ENCODE measurements at regions not wholly inside any gene's neighbourhood (a gene's known extent, or its start where the extent isn't known, plus 50 kb on each side); places are given as distances from the start of the nearest gene placed in this dataset.

- Histone ChIP-seq H3K4me1 (ENCODE audit: control insufficient read depth, insufficient read depth, low read depth, low read length) (peaks cover 1% of the 10 kb centered on the region), H3K9ac (ENCODE audit: low read length) (peak overlapping the region; percentile 27), H3K18ac (ENCODE audit: low read depth in 1 of 2, low read length in 2 of 2) (no peak overlapping the region), H2BK15ac (ENCODE audit: low read depth, poor library complexity, severe bottlenecking) (no peak overlapping the region), H3K4me3 (ENCODE audit: insufficient read depth in 1 of 2, low read depth in 1 of 2, low read length in 2 of 2) (no peak overlapping the region), H3K23ac (ENCODE audit: low read length in 2 of 2) (no peak overlapping the region), H3K4me2 (ENCODE audit: low read length, poor library complexity, severe bottlenecking) (no peak overlapping the region), H3K4ac (ENCODE audit: low read depth in 1 of 2, low read length in 2 of 2) (no peak overlapping the region), H2AFZ (ENCODE audit: low read depth, low read length) (no peak overlapping the region), H2AK5ac (ENCODE audit: low read length, severe bottlenecking) (no peak overlapping the region), H3K9me3 (ENCODE audit: control insufficient read depth, low read length) (no peaks in the 10 kb centered on the region), H3K14ac (ENCODE audit: low read length in 2 of 2) (no peak overlapping the region), H3K36me3 (ENCODE audit: control insufficient read depth in 1 of 2, insufficient read depth in 2 of 2, low read depth in 1 of 2, low read length in 2 of 2) (no peaks in the 10 kb centered on the region), H2BK120ac (ENCODE audit: low read depth, low read length) (no peak overlapping the region), H3K27ac (ENCODE audit: low read length, poor library complexity, severe bottlenecking) (no peak overlapping the region), H4K8ac (ENCODE audit: low read length) (no peak overlapping the region), H4K91ac (ENCODE audit: low read length) (no peak overlapping the region), H3K79me1 (replicated peaks; ENCODE audit: low read length, poor library complexity, severe bottlenecking) (no peaks in the 10 kb centered on the region), H2BK5ac (ENCODE audit: low read depth, low read length, poor library complexity, severe bottlenecking) (no peak overlapping the region), H3K27me3 (ENCODE audit: control insufficient read depth in 1 of 2, insufficient read depth in 1 of 2, low read length in 2 of 2) (peaks cover 0 to 46% of the 10 kb centered on the region in 2 experiments), H2BK12ac (ENCODE audit: low read length in 2 of 2) (no peak overlapping the region)
- WGBS = 98% methylated on average over 8 of the region's 10 CpGs
- DNase-seq = no peak
Observed at GRCh38 chr22:27467711-27468110, 333.8 kb downstream of the MN1 start.

GRCh38 chr22:27468712-27469111 lies 332.8 kb downstream of the MN1 start:
- H3K4ac ChIP-seq (ENCODE audit: low read depth in 1 of 2, low read length in 2 of 2) = no peak overlapping the region
- no peak overlapping the region for H2BK12ac ChIP-seq (ENCODE audit: low read length in 2 of 2)
- H3K23ac ChIP-seq (ENCODE audit: low read length in 2 of 2) = no peak overlapping the region
- H2BK120ac ChIP-seq (ENCODE audit: low read depth, low read length) = no peak overlapping the region
- no peaks in the 10 kb centered on the region for H3K36me3 ChIP-seq (ENCODE audit: control insufficient read depth in 1 of 2, insufficient read depth in 2 of 2, low read depth in 1 of 2, low read length in 2 of 2)
- 99% methylated on average over 3 of the region's 3 CpGs for WGBS
- H2BK15ac ChIP-seq (ENCODE audit: low read depth, poor library complexity, severe bottlenecking) = no peak overlapping the region
- no peak for DNase-seq
- no peak overlapping the region for H2BK5ac ChIP-seq (ENCODE audit: low read depth, low read length, poor library complexity, severe bottlenecking)
- H3K4me1 ChIP-seq (ENCODE audit: control insufficient read depth, insufficient read depth, low read depth, low read length) = peaks cover 3% of the 10 kb centered on the region
- no peak overlapping the region for H3K4me2 ChIP-seq (ENCODE audit: low read length, poor library complexity, severe bottlenecking)
- H2AFZ ChIP-seq (ENCODE audit: low read depth, low read length) = no peak overlapping the region
- H3K27me3 ChIP-seq (ENCODE audit: control insufficient read depth in 1 of 2, insufficient read depth in 1 of 2, low read length in 2 of 2) = peaks cover 0 to 46% of the 10 kb centered on the region in 2 experiments
- no peak overlapping the region for H3K4me3 ChIP-seq (ENCODE audit: insufficient read depth in 1 of 2, low read depth in 1 of 2, low read length in 2 of 2)
- H3K79me1 ChIP-seq (replicated peaks; ENCODE audit: low read length, poor library complexity, severe bottlenecking) = no peaks in the 10 kb centered on the region
- no peak overlapping the region for H3K18ac ChIP-seq (ENCODE audit: low read depth in 1 of 2, low read length in 2 of 2)
- H2AK5ac ChIP-seq (ENCODE audit: low read length, severe bottlenecking) = no peak overlapping the region
- H4K91ac ChIP-seq (ENCODE audit: low read length) = no peak overlapping the region
- no peak overlapping the region for H3K27ac ChIP-seq (ENCODE audit: low read length, poor library complexity, severe bottlenecking)
- no peak overlapping the region for H3K14ac ChIP-seq (ENCODE audit: low read length in 2 of 2)
- H3K9ac ChIP-seq (ENCODE audit: low read length) = no peak overlapping the region
- no peaks in the 10 kb centered on the region for H3K9me3 ChIP-seq (ENCODE audit: control insufficient read depth, low read length)
- H4K8ac ChIP-seq (ENCODE audit: low read length) = no peak overlapping the region

- no peaks in the 10 kb centered on the region for H3K9me3 ChIP-seq (ENCODE audit: control insufficient read depth, low read length)
- H3K18ac ChIP-seq (ENCODE audit: low read depth in 1 of 2, low read length in 2 of 2) = no peak overlapping the region
- no peaks in the 10 kb centered on the region for H3K79me1 ChIP-seq (replicated peaks; ENCODE audit: low read length, poor library complexity, severe bottlenecking)
- H2BK12ac ChIP-seq (ENCODE audit: low read length in 2 of 2) = no peak overlapping the region
- H3K36me3 ChIP-seq (ENCODE audit: control insufficient read depth in 1 of 2, insufficient read depth in 2 of 2, low read depth in 1 of 2, low read length in 2 of 2) = no peaks in the 10 kb centered on the region
- H3K4me3 ChIP-seq (ENCODE audit: insufficient read depth in 1 of 2, low read depth in 1 of 2, low read length in 2 of 2) = no peak overlapping the region
- H2BK15ac ChIP-seq (ENCODE audit: low read depth, poor library complexity, severe bottlenecking) = no peak overlapping the region
- no peak overlapping the region for H3K9ac ChIP-seq (ENCODE audit: low read length)
- H2AFZ ChIP-seq (ENCODE audit: low read depth, low read length) = no peak overlapping the region
- DNase-seq = no peak
- no peak overlapping the region for H2BK5ac ChIP-seq (ENCODE audit: low read depth, low read length, poor library complexity, severe bottlenecking)
- no peak overlapping the region for H3K4ac ChIP-seq (ENCODE audit: low read depth in 1 of 2, low read length in 2 of 2)
- H4K91ac ChIP-seq (ENCODE audit: low read length) = no peak overlapping the region
- no peak overlapping the region for H4K8ac ChIP-seq (ENCODE audit: low read length)
- WGBS = 90% methylated on average over 2 of the region's 2 CpGs
- H3K14ac ChIP-seq (ENCODE audit: low read length in 2 of 2) = no peak overlapping the region
- H3K4me1 ChIP-seq (ENCODE audit: control insufficient read depth, insufficient read depth, low read depth, low read length) = peaks cover 12% of the 10 kb centered on the region
- no peak overlapping the region for H3K23ac ChIP-seq (ENCODE audit: low read length in 2 of 2)
- no peak overlapping the region for H3K27ac ChIP-seq (ENCODE audit: low read length, poor library complexity, severe bottlenecking)
- no peak overlapping the region for H2AK5ac ChIP-seq (ENCODE audit: low read length, severe bottlenecking)
- peaks cover 0 to 35% of the 10 kb centered on the region in 2 experiments for H3K27me3 ChIP-seq (ENCODE audit: control insufficient read depth in 1 of 2, insufficient read depth in 1 of 2, low read length in 2 of 2)
- no peak overlapping the region for H3K4me2 ChIP-seq (ENCODE audit: low read length, poor library complexity, severe bottlenecking)
- H2BK120ac ChIP-seq (ENCODE audit: low read depth, low read length) = no peak overlapping the region
Observed at GRCh38 chr22:27470169-27470772, 331.3 kb downstream of the MN1 start.

- Histone ChIP-seq H4K8ac (ENCODE audit: low read length) (no peak overlapping the region), H3K18ac (ENCODE audit: low read depth in 1 of 2, low read length in 2 of 2) (no peak overlapping the region), H3K9ac (ENCODE audit: low read length) (no peak overlapping the region), H3K4me1 (ENCODE audit: control insufficient read depth, insufficient read depth, low read depth, low read length) (peaks cover 31% of the 10 kb centered on the region), H3K4me2 (ENCODE audit: low read length, poor library complexity, severe bottlenecking) (no peak overlapping the region), H3K14ac (ENCODE audit: low read length in 2 of 2) (no peak overlapping the region), H3K23ac (ENCODE audit: low read length in 2 of 2) (no peak overlapping the region), H2BK5ac (ENCODE audit: low read depth, low read length, poor library complexity, severe bottlenecking) (no peak overlapping the region), H3K9me3 (ENCODE audit: control insufficient read depth, low read length) (no peaks in the 10 kb centered on the region), H3K36me3 (ENCODE audit: control insufficient read depth in 1 of 2, insufficient read depth in 2 of 2, low read depth in 1 of 2, low read length in 2 of 2) (no peaks in the 10 kb centered on the region), H4K91ac (ENCODE audit: low read length) (no peak overlapping the region), H3K4ac (ENCODE audit: low read depth in 1 of 2, low read length in 2 of 2) (no peak overlapping the region), H3K27ac (ENCODE audit: low read length, poor library complexity, severe bottlenecking) (peak overlapping the region; percentile 98), H3K27me3 (ENCODE audit: control insufficient read depth in 1 of 2, insufficient read depth in 1 of 2, low read length in 2 of 2) (peaks cover 0 to 24% of the 10 kb centered on the region in 2 experiments), H2BK120ac (ENCODE audit: low read depth, low read length) (no peak overlapping the region), H2AFZ (ENCODE audit: low read depth, low read length) (no peak overlapping the region), H3K4me3 (ENCODE audit: insufficient read depth in 1 of 2, low read depth in 1 of 2, low read length in 2 of 2) (no peak overlapping the region), H2BK15ac (ENCODE audit: low read depth, poor library complexity, severe bottlenecking) (no peak overlapping the region), H2BK12ac (ENCODE audit: low read length in 2 of 2) (no peak overlapping the region), H2AK5ac (ENCODE audit: low read length, severe bottlenecking) (peak overlapping the region; percentile 98), H3K79me1 (replicated peaks; ENCODE audit: low read length, poor library complexity, severe bottlenecking) (peaks cover 2% of the 10 kb centered on the region)
- WGBS = 63% methylated on average over 2 of the region's 4 CpGs
- DNase-seq = no peak
Observed at GRCh38 chr22:27472975-27473374, 328.6 kb downstream of the MN1 start.
